Eye (tissue), 1 donor: ENCODE measurements at regions not wholly inside any gene's neighbourhood (a gene's known extent, or its start where the extent isn't known, plus 50 kb on each side); places are given as distances from the start of the nearest gene placed in this dataset.
"Not testable (repeated sequence)": the region's sequence is repeated elsewhere in the genome, so short reads cannot be mapped to it uniquely, and the experiment has no call there.

Experiments used
- DNase-seq: peaks from one replicate; pipeline ENCODE4 v3.0.0-alpha.2; 2015

GRCh38 chr19:27972291-27973040 lies 1240.5 kb downstream of the UQCRFS1 start:
- DNase-seq = no peak

GRCh38 chr19:27971869-27972268 lies 1241.1 kb downstream of the UQCRFS1 start:
- no peak for DNase-seq

- DNase-seq = peak; percentile 70
Observed at GRCh38 chr19:27971071-27971470, 1241.9 kb downstream of the UQCRFS1 start.

GRCh38 chr19:27966390-27966816 lies 1246.5 kb downstream of the UQCRFS1 start:
- DNase-seq = peak; percentile 46

GRCh38 chr19:27964185-27964584 lies 1248.8 kb downstream of the UQCRFS1 start:
- DNase-seq = no peak

- DNase-seq = no peak
Observed at GRCh38 chr19:27962264-27962663, 1250.7 kb downstream of the UQCRFS1 start.

GRCh38 chr19:27955485-27956480 lies 1257.2 kb downstream of the UQCRFS1 start:
- DNase-seq = no peak

GRCh38 chr19:27942607-27943006 lies 1270.3 kb downstream of the UQCRFS1 start:
- not testable (repeated sequence) for DNase-seq

GRCh38 chr19:27936139-27936538 lies 1276.8 kb downstream of the UQCRFS1 start:
- DNase-seq = no peak

- no peak for DNase-seq
Observed at GRCh38 chr19:27935669-27936068, 1277.3 kb downstream of the UQCRFS1 start.

GRCh38 chr19:27929399-27929798 lies 1283.6 kb downstream of the UQCRFS1 start:
- no peak for DNase-seq

GRCh38 chr19:27925202-27925601 lies 1287.7 kb downstream of the UQCRFS1 start:
- DNase-seq = no peak

GRCh38 chr19:27922970-27923369 lies 1290.0 kb downstream of the UQCRFS1 start:
- no peak for DNase-seq

- DNase-seq = no peak
Observed at GRCh38 chr19:27920774-27921173, 1292.2 kb downstream of the UQCRFS1 start.

- DNase-seq = no peak
Observed at GRCh38 chr19:27918818-27919217, 1294.1 kb downstream of the UQCRFS1 start.

- DNase-seq = no peak
Observed at GRCh38 chr19:27911122-27911898, 1301.6 kb downstream of the UQCRFS1 start.

- DNase-seq = no peak
Observed at GRCh38 chr19:27909861-27910260, 1303.1 kb downstream of the UQCRFS1 start.

GRCh38 chr19:27909185-27909840 lies 1303.6 kb downstream of the UQCRFS1 start:
- no peak for DNase-seq

GRCh38 chr19:27906081-27906480 lies 1306.9 kb downstream of the UQCRFS1 start:
- DNase-seq = no peak

- no peak for DNase-seq
Observed at GRCh38 chr19:27905074-27905473, 1307.9 kb downstream of the UQCRFS1 start.

GRCh38 chr19:27901078-27901477 lies 1311.9 kb downstream of the UQCRFS1 start:
- no peak for DNase-seq

GRCh38 chr19:27896091-27896490 lies 1316.9 kb downstream of the UQCRFS1 start:
- DNase-seq = no peak
